Omental fat pad (tissue), 3 donors: ENCODE measurements at regions not wholly inside any gene's neighbourhood (a gene's known extent, or its start where the extent isn't known, plus 50 kb on each side); places are given as distances from the start of the nearest gene placed in this dataset.

Experiments
- ATAC-seq: fragments of 150-250 bp; one replicate; pipeline ENCODE4 v1.9.1; 2016; ENCODE audit warnings: mild to moderate bottlenecking, moderate library complexity; ENCODE audit not compliant: low FRiP score
- DNase-seq: peaks from one replicate; pipeline ENCODE4 v3.0.0-alpha.2; 2019; ENCODE audit warnings: low spot score
- CTCF ChIP-seq, 3 donors: fragments of 450-650 bp; IDR thresholded peaks; one replicate each; pipeline ENCODE4 v1.5.1; 2016 to 2017; ENCODE audit warnings: antibody characterized with exemption in 3 of 3, mild to moderate bottlenecking in 3 of 3, moderate library complexity in 2 of 3

- no peak for ATAC-seq
- TF ChIP-seq CTCF (IDR thresholded peaks at IDR 0.05), result no peak
- no peak for DNase-seq
Observed at GRCh38 chr3:162489853-162490252, 993.2 kb downstream of the OTOL1 start.

- no peak for TF ChIP-seq CTCF (IDR thresholded peaks at IDR 0.05)
- ATAC-seq, result no peak
- no peak for DNase-seq
Observed at GRCh38 chr3:162491952-162492351, 995.3 kb downstream of the OTOL1 start.

- DNase-seq, result no peak
- ATAC-seq, result no peak
- no peak for TF ChIP-seq CTCF (IDR thresholded peaks at IDR 0.05)
Observed at GRCh38 chr3:162492446-162493081, 996.0 kb downstream of the OTOL1 start.

GRCh38 chr3:162498626-162499025 lies 1002.0 kb downstream of the OTOL1 start:
- no peak for ATAC-seq
- TF ChIP-seq CTCF (IDR thresholded peaks at IDR 0.05), result no peak

GRCh38 chr3:162507397-162507796 lies 1010.8 kb downstream of the OTOL1 start:
- no peak for ATAC-seq
- TF ChIP-seq CTCF (IDR thresholded peaks at IDR 0.05), result no peak

More at GRCh38 chr3:162498626-162499025, 1002.0 kb downstream of the OTOL1 start:
- DNase-seq, result no peak

GRCh38 chr3:162512488-162512887 lies 1015.9 kb downstream of the OTOL1 start:
- DNase-seq (no peak), ATAC-seq (no peak)
- TF ChIP-seq CTCF (IDR thresholded peaks at IDR 0.05), result no peak

More at GRCh38 chr3:162507397-162507796, 1010.8 kb downstream of the OTOL1 start:
- no peak for DNase-seq

- ATAC-seq, result no peak
- TF ChIP-seq CTCF (IDR thresholded peaks at IDR 0.05), result no peak
- no peak for DNase-seq
Observed at GRCh38 chr3:162517110-162517509, 1020.5 kb downstream of the OTOL1 start.
